DMS79 treated with DMSO at 0.1 percent for 48 hours (cell line): ENCODE measurements at regions not wholly inside any gene's neighbourhood (a gene's known extent, or its start where the extent isn't known, plus 50 kb on each side); places are given as distances from the start of the nearest gene placed in this dataset.

Source experiments
- DNase-seq: peaks from one replicate; lab custom pipeline; 2025; lab: John Stamatoyannopoulos, UW

GRCh38 chr1:218526198-218526580, 181.1 kb downstream of the TGFB2 start:
- no peak for DNase-seq

GRCh38 chr1:218527737-218528136, 182.6 kb downstream of the TGFB2 start:
- no peak for DNase-seq

- no peak for DNase-seq
Measured at GRCh38 chr1:218529646-218530300, 184.6 kb downstream of the TGFB2 start.

GRCh38 chr1:218531936-218532335, 186.8 kb downstream of the TGFB2 start:
- no peak for DNase-seq

GRCh38 chr1:218536296-218536986, 191.3 kb downstream of the TGFB2 start:
- no peak for DNase-seq

GRCh38 chr1:218537122-218537913, 192.2 kb downstream of the TGFB2 start:
- DNase-seq = no peak

GRCh38 chr1:218538341-218538740, 193.2 kb downstream of the TGFB2 start:
- DNase-seq = no peak

- DNase-seq = no peak
Measured at GRCh38 chr1:218546314-218546713, 201.2 kb downstream of the TGFB2 start.

GRCh38 chr1:218547957-218548730, 203.0 kb downstream of the TGFB2 start:
- no peak for DNase-seq

GRCh38 chr1:218548764-218549163, 203.6 kb downstream of the TGFB2 start:
- no peak for DNase-seq

GRCh38 chr1:218553197-218553596, 208.1 kb downstream of the TGFB2 start:
- no peak for DNase-seq

GRCh38 chr1:218556016-218556415, 210.9 kb downstream of the TGFB2 start:
- no peak for DNase-seq

GRCh38 chr1:218557731-218558130, 212.6 kb downstream of the TGFB2 start:
- peak; percentile 84 for DNase-seq

- DNase-seq = peak; percentile 81
Measured at GRCh38 chr1:218558271-218558810, 213.2 kb downstream of the TGFB2 start.

- peak; percentile 31 for DNase-seq
Measured at GRCh38 chr1:218565377-218565776, 220.2 kb downstream of the TGFB2 start.

GRCh38 chr1:218568962-218569550, 223.9 kb downstream of the TGFB2 start:
- no peak for DNase-seq

GRCh38 chr1:218570456-218570855, 225.3 kb downstream of the TGFB2 start:
- no peak for DNase-seq

- no peak for DNase-seq
Measured at GRCh38 chr1:218571491-218571890, 226.4 kb downstream of the TGFB2 start.

- DNase-seq = no peak
Measured at GRCh38 chr1:218572050-218572449, 226.9 kb downstream of the TGFB2 start.

- DNase-seq = no peak
Measured at GRCh38 chr1:218573925-218574324, 228.8 kb downstream of the TGFB2 start.

- DNase-seq = no peak
Measured at GRCh38 chr1:218575079-218575478, 229.9 kb downstream of the TGFB2 start.

- DNase-seq = no peak
Measured at GRCh38 chr1:218575856-218576255, 230.7 kb downstream of the TGFB2 start.
